GM19043 (cell line): ENCODE measurements at regions not wholly inside any gene's neighbourhood (a gene's known extent, or its start where the extent isn't known, plus 50 kb on each side); places are given as distances from the start of the nearest gene placed in this dataset.
A peak's percentile ranks its signal among the peaks of the same experiment; 100 is the strongest.
"Not testable (repeated sequence)": the region's sequence is repeated elsewhere in the genome, so short reads cannot be mapped to it uniquely, and the experiment has no call there.

Source experiments
- ATAC-seq: cut with Tn5 transposase; IDR thresholded peaks from one replicate; pipeline ENCODE4 v1.9.1; 2021; ENCODE audit warnings: low read depth; ENCODE audit not compliant: unreplicated experiment

- ATAC-seq = peak; percentile 82
Observed at GRCh38 chr17:30731210-30732132, 93.0 kb downstream of the CRLF3 start.

DNA sequence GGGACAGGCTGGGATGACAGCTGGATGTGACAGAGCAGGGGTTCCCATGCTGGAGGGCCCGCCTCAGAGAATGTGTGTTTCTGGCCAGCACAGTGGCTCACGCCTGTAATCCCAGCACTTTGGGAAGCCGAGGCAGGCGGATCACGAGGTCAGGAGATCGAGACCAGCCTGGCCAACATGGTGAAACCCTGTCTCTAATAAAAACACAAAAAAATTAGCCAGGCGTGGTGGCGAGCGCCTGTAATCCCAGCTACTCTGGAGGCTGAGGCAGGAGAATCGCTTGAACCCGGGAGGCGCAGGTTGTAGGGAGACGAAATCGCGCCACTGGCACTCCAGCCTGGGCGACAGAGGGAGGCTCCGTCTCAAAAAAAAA, 93.7 kb downstream of the CRLF3 start:
- ATAC-seq = not testable (repeated sequence)

DNA sequence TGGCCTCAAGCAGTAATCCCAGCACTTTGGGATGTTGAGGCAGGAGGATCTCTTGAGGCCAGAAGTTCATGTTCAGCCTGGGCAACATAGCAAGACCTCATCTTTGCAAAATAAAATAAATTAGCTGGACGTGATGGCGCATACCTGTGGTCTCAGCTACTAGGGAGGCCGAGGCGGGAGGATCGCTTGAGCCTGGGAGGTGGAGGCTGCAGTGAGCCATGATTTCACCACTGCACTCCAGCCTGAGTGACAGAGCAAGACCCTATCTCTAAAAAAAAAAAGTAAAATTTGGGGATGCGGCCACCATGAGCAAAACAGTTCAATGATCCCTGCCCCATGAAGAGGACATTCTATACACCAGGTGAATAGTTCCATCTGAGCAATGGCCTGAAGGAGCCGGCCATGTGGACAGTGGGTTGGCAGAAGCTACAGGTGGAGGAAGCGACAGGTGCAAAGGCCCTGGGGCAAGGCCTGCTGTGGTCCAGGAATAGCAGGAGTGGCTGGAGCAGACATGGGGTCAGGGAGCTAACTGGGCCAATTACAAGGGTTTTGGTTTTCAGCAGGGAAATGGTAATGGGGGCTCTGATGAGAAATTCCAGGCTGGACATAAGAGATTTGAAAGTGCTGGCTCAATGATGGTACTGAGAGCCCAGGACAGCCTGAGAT, 94.2 kb downstream of the CRLF3 start:
- ATAC-seq = not testable (repeated sequence)

GRCh38 chr17:30729471-30730170, 94.9 kb downstream of the CRLF3 start:
- ATAC-seq = not testable (repeated sequence)

GRCh38 chr17:30727517-30727916, 97.0 kb downstream of the CRLF3 start:
- not testable (repeated sequence) for ATAC-seq

DNA sequence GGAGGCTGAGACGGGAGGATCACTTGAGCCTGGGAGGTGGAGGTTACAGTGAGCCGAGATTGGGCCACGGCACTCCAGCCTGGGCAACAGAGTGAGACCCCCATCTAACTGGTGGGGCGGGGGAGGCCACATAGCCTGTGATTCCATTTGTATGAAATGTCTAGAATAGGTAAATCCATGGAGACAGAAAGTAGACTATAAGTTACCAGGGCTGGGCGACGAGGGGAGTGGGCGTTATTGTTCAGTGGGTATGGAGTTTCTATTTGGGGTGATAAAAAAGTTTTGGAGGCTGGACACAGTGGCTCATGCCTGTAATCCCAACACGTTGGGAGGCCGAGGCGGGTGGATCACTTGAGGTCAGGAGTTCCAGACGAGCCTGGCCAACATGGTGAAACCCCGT, 97.8 kb downstream of the CRLF3 start:
- ATAC-seq = not testable (repeated sequence)

DNA sequence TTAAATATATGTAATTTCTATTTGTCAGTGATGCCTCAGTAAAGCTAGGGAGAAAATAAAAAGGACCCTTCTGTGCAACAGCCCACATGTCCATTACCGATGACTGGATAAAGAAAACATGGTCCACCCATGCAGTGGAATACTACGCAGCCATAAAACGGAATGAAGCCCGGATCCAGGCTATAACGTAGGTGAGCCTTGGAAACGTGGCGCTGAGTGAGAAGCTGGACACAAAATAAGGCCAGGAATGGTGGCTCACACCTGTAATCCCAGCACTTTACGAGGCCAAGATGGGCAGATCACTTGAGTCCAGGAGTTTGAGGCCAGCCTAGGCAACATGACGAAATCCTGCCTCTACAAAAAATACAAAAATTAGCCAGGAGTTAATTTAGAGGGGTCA, 98.2 kb downstream of the CRLF3 start:
- not testable (repeated sequence) for ATAC-seq

DNA sequence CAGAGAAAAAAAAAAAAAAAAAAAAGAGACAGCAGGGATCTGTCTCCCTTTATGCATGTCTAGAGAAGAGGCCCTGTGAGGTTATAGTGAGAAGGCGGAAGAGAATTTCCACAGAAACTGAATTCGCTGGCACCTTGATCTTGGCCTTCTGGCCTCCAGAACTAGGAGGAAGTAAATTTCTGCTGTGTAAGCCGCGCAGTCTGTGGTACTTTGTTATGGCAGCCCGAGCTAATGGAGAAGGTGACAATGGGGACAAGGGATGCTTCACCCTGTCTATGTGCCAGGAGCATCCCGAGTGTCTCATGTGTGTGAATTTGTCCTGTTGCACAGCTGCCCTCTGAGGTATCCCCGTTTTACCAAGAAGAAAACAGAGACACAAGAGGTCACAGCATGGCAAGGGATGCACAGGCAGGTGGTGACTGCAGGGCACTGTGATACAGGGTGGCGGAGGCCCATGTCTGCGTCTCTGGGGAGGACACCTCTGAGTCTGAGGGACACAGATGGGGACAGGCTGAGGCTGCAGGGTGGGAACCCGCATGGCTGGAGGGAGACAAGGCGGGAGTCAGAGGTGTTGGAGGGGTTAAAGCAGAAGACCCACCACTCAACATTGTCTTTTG, 100.3 kb downstream of the CRLF3 start:
- ATAC-seq = not testable (repeated sequence)

GRCh38 chr17:30722114-30722780, 102.2 kb downstream of the CRLF3 start:
- not testable (repeated sequence) for ATAC-seq

GRCh38 chr17:30720971-30721370, 103.5 kb downstream of the CRLF3 start:
- not testable (repeated sequence) for ATAC-seq

GRCh38 chr17:30720013-30720471, 104.5 kb downstream of the CRLF3 start:
- no peak for ATAC-seq

GRCh38 chr17:30719131-30719973, 105.1 kb downstream of the CRLF3 start:
- not testable (repeated sequence) for ATAC-seq

DNA sequence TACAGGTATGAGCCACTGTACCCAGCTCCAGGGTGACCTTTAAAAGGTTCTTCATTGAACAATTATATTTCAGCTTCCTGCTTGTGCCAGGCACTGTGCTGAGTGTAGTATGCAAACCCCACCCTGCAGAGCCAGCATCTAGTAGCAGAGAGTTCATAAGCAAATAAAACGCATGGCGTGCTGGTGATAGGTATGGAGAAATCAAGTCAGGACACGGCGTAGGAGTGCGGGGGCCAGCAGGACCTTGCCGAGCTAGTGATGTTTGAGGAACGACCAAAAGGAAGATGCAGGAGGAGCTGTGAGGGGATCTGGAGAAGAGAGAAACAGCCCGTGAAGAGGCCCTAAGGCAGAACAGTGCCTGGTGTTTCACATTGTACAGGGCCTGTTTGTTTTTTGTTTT, 105.8 kb downstream of the CRLF3 start:
- ATAC-seq = not testable (repeated sequence)

DNA sequence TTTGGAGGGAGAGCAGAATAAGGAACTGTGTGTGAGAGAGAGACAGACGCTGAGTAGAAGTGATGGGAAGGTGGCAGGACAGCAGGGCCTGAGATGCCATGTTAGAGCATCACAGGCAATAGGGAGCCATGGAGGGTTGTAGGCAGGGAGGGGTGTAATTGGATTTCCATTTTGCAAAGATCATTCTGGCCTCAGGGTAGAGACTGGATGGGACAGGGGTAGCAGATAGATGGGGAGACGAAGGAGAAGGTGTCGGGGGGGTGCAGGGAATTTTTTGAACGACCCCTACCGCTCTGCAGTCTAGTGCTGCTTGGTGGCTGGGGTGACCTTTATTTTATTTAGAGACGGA, 106.4 kb downstream of the CRLF3 start:
- ATAC-seq = not testable (repeated sequence)

- no peak for ATAC-seq
Observed at GRCh38 chr17:30717291-30718098, 107.0 kb downstream of the CRLF3 start.

GRCh38 chr17:30716461-30717290, 107.8 kb downstream of the CRLF3 start:
- no peak for ATAC-seq

- not testable (repeated sequence) for ATAC-seq
Observed at GRCh38 chr17:30714825-30715622, 109.5 kb downstream of the CRLF3 start.
